GM18517 (cell line): ENCODE measurements at regions not wholly inside any gene's neighbourhood (a gene's known extent, or its start where the extent isn't known, plus 50 kb on each side); places are given as distances from the start of the nearest gene placed in this dataset.
"Not testable (repeated sequence)": the region's sequence is repeated elsewhere in the genome, so short reads cannot be mapped to it uniquely, and the experiment has no call there.

Experiments
- ATAC-seq: cut with Tn5 transposase; IDR thresholded peaks from one replicate; pipeline ENCODE4 v1.9.1; 2021; ENCODE audit warnings: mild to moderate bottlenecking, moderate library complexity; ENCODE audit not compliant: unreplicated experiment

GRCh38 chr5:127133071-127133470 is 59.8 kb upstream of the C5orf63 start:
- no peak for ATAC-seq

GRCh38 chr5:127136908-127137307 is 63.6 kb upstream of the C5orf63 start:
- ATAC-seq: no peak

- ATAC-seq: no peak
These were observed 70.4 kb upstream of the C5orf63 start for GRCh38 chr5:127143722-127144121.

DNA sequence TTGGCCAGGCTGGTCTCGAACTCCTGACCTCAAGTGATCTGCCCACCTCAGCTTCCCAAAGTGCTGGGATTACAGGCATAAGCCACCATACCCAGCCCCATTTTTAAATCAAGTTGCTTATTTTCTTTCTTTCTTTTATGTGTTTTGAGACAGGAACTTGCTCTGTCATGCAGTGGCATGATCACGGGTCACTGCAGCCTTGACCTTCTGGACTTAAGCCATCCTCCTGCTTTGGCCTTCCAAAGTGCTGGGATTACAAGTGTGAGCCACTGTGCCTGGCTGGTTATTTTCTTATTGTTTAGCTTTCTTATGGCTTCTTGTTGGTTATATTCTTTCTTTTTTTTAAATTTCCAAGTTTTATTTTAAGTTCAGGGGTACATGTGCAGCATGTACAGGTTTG is 79.7 kb upstream of the C5orf63 start:
- no peak for ATAC-seq

- ATAC-seq: no peak
These were observed 80.2 kb upstream of the C5orf63 start for GRCh38 chr5:127153521-127153920.

GRCh38 chr5:127163750-127164149 is 90.4 kb upstream of the C5orf63 start:
- no peak for ATAC-seq

- ATAC-seq: no peak
These were observed 97.8 kb upstream of the C5orf63 start for GRCh38 chr5:127170918-127171600.

DNA sequence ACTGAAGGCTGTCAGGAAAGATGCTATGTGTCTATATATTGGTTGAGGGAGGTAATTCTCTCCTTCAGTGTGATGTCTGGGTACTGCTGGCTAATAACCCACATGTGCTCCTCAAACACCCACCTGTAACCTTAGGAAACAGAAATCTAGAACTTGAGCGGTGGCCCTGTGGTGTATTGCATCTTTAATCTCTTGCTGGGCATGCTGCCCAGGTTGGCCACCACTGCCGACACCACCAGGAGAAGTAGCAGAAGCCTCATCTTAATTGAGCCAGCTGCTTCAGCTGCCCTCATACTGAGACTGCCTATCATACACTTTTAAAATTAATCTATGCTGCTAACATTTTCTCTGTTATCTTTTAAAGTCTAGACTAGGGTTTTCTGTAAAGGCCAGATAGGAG is 103.5 kb upstream of the C5orf63 start:
- ATAC-seq: no peak

DNA sequence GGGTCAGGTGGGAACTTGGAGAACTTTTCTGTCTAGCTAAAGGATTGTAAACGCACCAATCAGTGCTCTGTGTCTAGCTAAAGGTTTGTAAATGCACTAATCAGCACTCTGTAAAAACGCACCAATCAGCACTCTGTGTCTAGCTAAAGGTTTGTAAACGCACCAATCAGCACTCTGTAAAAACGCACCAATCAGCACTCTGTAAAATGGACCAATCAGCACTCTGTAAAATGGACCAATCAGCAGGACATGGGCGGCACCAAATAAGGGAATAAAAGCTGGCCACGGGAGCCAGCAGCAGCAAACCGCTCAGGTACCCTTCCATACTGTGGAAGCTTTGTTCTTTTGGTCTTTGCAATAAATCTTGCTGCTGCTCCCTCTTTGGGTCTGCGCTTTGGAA is 108.0 kb upstream of the MEGF10 start:
- not testable (repeated sequence) for ATAC-seq

DNA sequence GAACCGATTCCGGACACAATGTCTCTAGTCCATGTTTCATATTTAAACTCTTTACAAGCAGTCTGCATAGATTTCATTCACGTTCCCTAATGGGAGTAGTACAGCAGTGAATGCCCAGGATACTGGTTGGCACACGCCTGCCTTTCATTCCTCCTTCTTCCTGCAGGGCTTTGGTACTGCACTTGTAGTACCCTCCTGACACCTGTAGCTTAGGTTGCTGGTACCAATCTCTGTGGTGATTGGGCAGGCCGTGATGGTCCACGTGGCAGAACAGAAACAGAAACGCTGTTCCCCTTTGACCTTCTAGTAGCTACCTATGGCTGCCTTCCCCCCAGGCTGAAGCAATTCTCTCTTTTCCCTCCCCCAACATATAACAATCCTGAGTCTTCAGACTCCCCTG is 107.3 kb upstream of the MEGF10 start:
- ATAC-seq: no peak

- ATAC-seq: no peak
These were observed 105.7 kb upstream of the MEGF10 start for GRCh38 chr5:127184851-127185250.

GRCh38 chr5:127186657-127187056 is 103.9 kb upstream of the MEGF10 start:
- no peak for ATAC-seq

DNA sequence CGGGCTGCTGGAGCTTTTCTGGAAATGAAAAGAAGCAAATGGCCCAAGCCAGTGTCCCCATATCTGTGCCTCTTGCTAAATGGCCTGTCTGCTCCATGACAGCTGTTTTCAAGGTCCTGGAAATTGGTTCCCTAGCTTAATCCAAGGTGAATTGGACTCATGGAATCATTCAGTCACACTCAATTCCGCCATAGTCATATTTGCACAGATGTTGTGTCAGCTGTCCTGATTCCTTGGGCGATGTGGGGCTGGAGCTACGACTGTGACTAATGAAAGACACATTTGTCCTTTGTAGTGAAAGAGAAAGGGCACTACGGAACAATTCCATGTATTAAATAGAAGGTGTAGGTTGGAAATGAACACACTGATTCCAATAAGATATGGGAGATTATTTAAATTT is 102.9 kb upstream of the MEGF10 start:
- no peak for ATAC-seq

- no peak for ATAC-seq
These were observed 98.4 kb upstream of the MEGF10 start for GRCh38 chr5:127192150-127192549.

DNA sequence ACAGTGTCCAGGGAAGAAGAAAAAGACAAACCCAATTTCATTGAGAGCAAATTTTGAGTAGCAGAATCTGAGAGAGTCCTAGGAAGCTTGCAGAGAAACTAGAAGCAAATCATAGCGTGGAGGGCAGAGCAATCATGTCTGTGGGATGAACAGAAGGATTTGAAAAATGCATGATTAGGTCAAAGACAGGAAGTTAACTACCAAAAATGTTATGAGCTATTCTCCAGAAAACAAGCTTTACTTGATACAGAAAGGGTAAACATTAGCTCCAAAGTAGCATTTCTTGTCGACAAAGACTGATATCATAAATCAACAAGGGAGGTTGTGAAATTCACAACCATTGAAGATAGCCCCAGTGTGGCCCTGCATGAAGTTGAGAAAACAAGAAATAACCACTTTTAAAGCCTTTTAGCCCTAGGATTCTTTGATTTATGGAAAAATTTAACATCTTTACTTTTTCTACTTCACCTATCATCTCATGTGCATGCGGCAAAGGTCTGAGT is 97.7 kb upstream of the MEGF10 start:
- no peak for ATAC-seq

GRCh38 chr5:127196042-127196441 is 94.6 kb upstream of the MEGF10 start:
- ATAC-seq: no peak

GRCh38 chr5:127197402-127198167 is 93.0 kb upstream of the MEGF10 start:
- not testable (repeated sequence) for ATAC-seq

- not testable (repeated sequence) for ATAC-seq
These were observed 87.9 kb upstream of the MEGF10 start for GRCh38 chr5:127202738-127203137.

DNA sequence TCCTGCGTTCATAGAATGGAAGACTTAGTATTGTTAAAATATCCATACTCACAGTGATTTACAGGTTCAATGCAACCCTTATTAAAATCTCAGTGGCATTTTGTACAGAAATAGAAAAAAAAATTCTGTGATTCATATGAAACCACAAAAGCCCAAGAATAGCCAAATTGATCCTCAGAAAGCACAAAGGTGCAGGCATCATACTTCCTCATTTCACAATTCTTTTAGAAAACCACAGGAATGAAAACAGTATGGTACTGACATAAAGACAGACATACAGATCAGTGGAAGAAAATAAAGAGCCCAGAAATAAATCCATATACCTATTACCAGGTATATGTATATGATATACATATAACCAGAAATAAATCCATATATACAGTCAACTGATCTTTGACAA is 86.8 kb upstream of the MEGF10 start:
- ATAC-seq: no peak

GRCh38 chr5:127205147-127205546 is 85.4 kb upstream of the MEGF10 start:
- ATAC-seq: no peak

- ATAC-seq: no peak
These were observed 84.1 kb upstream of the MEGF10 start for GRCh38 chr5:127206320-127207113.

GRCh38 chr5:127210042-127210441 is 80.6 kb upstream of the MEGF10 start:
- ATAC-seq: no peak
